PC-9 (cell line): ENCODE measurements at regions not wholly inside any gene's neighbourhood (a gene's known extent, or its start where the extent isn't known, plus 50 kb on each side); places are given as distances from the start of the nearest gene placed in this dataset.

ENCODE experiments used
- BruUV-seq: library from RNA; stranded (reverse); fragments of 400-500 nt; replicated peaks from 2 replicates; lab custom pipeline; 2021; lab: Mats Ljungman, UMichigan
- CTCF ChIA-PET: fragments of 300-600 bp; sonication (Branson Sonifier 250); formaldehyde crosslinking; loops from one replicate; lab custom pipeline; 2022; ENCODE audit warnings: antibody characterized with exemption; lab: Charles Lee
- POLR2A ChIA-PET: fragments of 300-600 bp; sonication (Branson Sonifier 250); formaldehyde crosslinking; loops from one replicate; lab custom pipeline; 2022; ENCODE audit warnings: antibody characterized with exemption; ENCODE audit not compliant: unreplicated experiment; lab: Charles Lee
- DNase-seq, 2 experiments: peaks; one replicate each; pipeline versions ENCODE4 v3.0.0 to v3.0.0-alpha.2; 2015 to 2022; ENCODE audit warnings: mixed read lengths in 1 of 2
- H2AFZ ChIP-seq: fragments of 200-600 bp; sonication (generic); 2 replicates; pipeline ENCODE4 v1.8.1; 2017; ENCODE audit warnings: antibody characterized with exemption
- H3F3A ChIP-seq: fragments of 200-600 bp; sonication (generic); 2 replicates; pipeline ENCODE4 v1.8.1; 2017; ENCODE audit warnings: antibody characterized with exemption, mild to moderate bottlenecking, low read depth; ENCODE audit not compliant: insufficient read depth
- H3K27ac ChIP-seq: fragments of 200-600 bp; sonication (generic); 2 replicates; pipeline ENCODE4 v1.6.1; 2016; ENCODE audit warnings: mixed run types
- H3K27me3 ChIP-seq: fragments of 200-600 bp; sonication (generic); 2 replicates; pipeline ENCODE4 v1.6.1; 2016; ENCODE audit warnings: low read depth, mixed run types; ENCODE audit not compliant: insufficient read depth
- H3K36me3 ChIP-seq: fragments of 200-600 bp; sonication (generic); 2 replicates; pipeline ENCODE4 v1.6.1; 2016; ENCODE audit warnings: low read depth, mixed run types
- H3K4me1 ChIP-seq: fragments of 200-600 bp; sonication (generic); replicated peaks from 2 replicates; pipeline ENCODE4 v1.6.1; 2016; ENCODE audit warnings: mixed run types; ENCODE audit not compliant: insufficient read depth
- H3K4me2 ChIP-seq: fragments of 200-600 bp; sonication (generic); 2 replicates; pipeline ENCODE4 v1.6.1; 2017; ENCODE audit warnings: mixed run types
- H3K4me3 ChIP-seq: fragments of 200-600 bp; sonication (generic); 2 replicates; pipeline ENCODE4 v1.6.1; 2016; ENCODE audit warnings: mixed run types
- H3K79me2 ChIP-seq: fragments of 200-600 bp; sonication (generic); 2 replicates; pipeline ENCODE4 v1.6.1; 2017; ENCODE audit warnings: low read depth, mixed run types
- H3K9me2 ChIP-seq: fragments of 200-600 bp; sonication (generic); 2 replicates; pipeline ENCODE4 v1.8.1; 2017; ENCODE audit warnings: mild to moderate bottlenecking; ENCODE audit not compliant: insufficient read depth
- H3K9me3 ChIP-seq: fragments of 200-600 bp; sonication (generic); 2 replicates; pipeline ENCODE4 v1.8.1; 2016; ENCODE audit warnings: low read depth; ENCODE audit not compliant: insufficient read depth
- H4K20me1 ChIP-seq: fragments of 200-600 bp; sonication (generic); 2 replicates; pipeline ENCODE4 v1.8.1; 2017; ENCODE audit not compliant: insufficient read depth
- EZH2 ChIP-seq: fragments of 200-600 bp; sonication (generic); IDR thresholded peaks from 2 replicates; pipeline ENCODE4 v1.8.0; 2017; ENCODE audit warnings: antibody characterized with exemption, low read depth
- intact Hi-C: fragments of 100-400 bp; cut with micrococcal nuclease; formaldehyde crosslinking; loops from one replicate; pipeline ENCODE4 v1.10.0; 2022; ENCODE audit not compliant: unreplicated experiment
- TF ChIP-seq, protein P1 (sequence below): fragments of 200-600 bp; sonication (generic); conservative IDR thresholded peaks from 2 replicates; pipeline ENCODE4 v1.6.1; 2017; ENCODE audit warnings: mixed run types, antibody characterized with exemption, mild to moderate bottlenecking, moderate library complexity

DNA sequence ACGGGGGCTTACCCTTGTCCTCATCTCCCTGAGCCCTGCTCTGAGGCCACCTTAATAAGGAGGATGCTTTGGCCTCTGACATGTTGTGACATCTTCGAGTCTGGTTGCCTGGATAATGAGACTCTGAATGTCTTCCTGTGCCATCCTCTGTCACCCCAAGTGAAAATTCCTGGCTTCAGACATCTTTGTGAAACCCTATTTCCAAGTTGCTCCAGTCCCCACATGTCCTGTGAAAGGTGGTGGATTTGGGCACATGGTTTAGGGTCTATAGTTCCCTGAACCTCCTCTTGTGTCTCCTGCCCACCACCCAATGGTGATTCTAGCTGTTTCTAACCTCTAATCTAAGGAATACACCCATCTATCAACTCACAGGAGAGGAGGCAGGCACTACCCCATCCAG is 223.1 kb upstream of the GLI3 start:
- H3K4me2 ChIP-seq = no peak overlapping the region
- POLR2A ChIA-PET = no interaction called here
- no peaks in the 10 kb centered on the region for H4K20me1 ChIP-seq
- no peak for DNase-seq
- H3K36me3 ChIP-seq = no peaks in the 10 kb centered on the region
- no peaks in the 10 kb centered on the region for H3K9me3 ChIP-seq
- intact Hi-C loops = no loop called here
- BruUV-seq = no TSS peak
- H3K4me3 ChIP-seq = no peak overlapping the region
- no peaks in the 10 kb centered on the region for H3K79me2 ChIP-seq
- TF ChIP-seq, protein P1, sequence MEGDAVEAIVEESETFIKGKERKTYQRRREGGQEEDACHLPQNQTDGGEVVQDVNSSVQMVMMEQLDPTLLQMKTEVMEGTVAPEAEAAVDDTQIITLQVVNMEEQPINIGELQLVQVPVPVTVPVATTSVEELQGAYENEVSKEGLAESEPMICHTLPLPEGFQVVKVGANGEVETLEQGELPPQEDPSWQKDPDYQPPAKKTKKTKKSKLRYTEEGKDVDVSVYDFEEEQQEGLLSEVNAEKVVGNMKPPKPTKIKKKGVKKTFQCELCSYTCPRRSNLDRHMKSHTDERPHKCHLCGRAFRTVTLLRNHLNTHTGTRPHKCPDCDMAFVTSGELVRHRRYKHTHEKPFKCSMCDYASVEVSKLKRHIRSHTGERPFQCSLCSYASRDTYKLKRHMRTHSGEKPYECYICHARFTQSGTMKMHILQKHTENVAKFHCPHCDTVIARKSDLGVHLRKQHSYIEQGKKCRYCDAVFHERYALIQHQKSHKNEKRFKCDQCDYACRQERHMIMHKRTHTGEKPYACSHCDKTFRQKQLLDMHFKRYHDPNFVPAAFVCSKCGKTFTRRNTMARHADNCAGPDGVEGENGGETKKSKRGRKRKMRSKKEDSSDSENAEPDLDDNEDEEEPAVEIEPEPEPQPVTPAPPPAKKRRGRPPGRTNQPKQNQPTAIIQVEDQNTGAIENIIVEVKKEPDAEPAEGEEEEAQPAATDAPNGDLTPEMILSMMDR = no peak
- TF ChIP-seq EZH2 = no peak
- H3K4me1 ChIP-seq = no peaks in the 10 kb centered on the region
- H2AFZ ChIP-seq = no peak overlapping the region
- H3K9me2 ChIP-seq = no peaks in the 10 kb centered on the region
- CTCF ChIA-PET = no interaction called here
- no peak overlapping the region for H3K27ac ChIP-seq
- no peaks in the 10 kb centered on the region for H3F3A ChIP-seq
- H3K27me3 ChIP-seq = peaks cover 22% of the 10 kb centered on the region

DNA sequence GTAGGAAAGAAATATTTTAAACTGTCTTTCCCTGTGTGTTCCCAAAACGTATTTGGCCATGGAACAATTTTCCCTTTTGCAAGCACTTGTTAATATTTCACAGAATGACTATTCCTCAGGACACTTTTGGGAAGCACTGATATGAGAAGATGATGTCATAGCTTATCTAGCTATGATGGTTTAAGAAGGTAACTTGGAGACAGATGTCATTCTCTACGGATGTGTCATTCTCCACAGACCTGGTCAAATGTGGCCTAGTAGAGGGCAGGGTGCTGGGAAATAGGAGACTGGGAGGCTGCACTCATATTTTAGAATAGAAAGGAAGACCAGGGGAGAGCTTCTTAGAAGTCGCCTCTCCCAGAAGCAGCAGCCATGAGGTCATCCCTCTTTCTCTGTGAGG is 220.7 kb upstream of the GLI3 start:
- TF ChIP-seq, protein P1 = no peak
- no peak for TF ChIP-seq EZH2
- intact Hi-C loops = no loop called here
- no peaks in the 10 kb centered on the region for H3K4me1 ChIP-seq
- H3K27me3 ChIP-seq = peaks cover 40% of the 10 kb centered on the region
- no peak overlapping the region for H3K27ac ChIP-seq
- H3K9me3 ChIP-seq = no peaks in the 10 kb centered on the region
- no peaks in the 10 kb centered on the region for H3F3A ChIP-seq
- no peaks in the 10 kb centered on the region for H4K20me1 ChIP-seq
- no peak for DNase-seq
- H3K9me2 ChIP-seq = no peaks in the 10 kb centered on the region
- no peaks in the 10 kb centered on the region for H3K79me2 ChIP-seq
- ChIA-PET POLR2A (no interaction called here), CTCF (no interaction called here)
- H3K4me3 ChIP-seq = no peak overlapping the region
- BruUV-seq = no TSS peak
- H3K4me2 ChIP-seq = no peak overlapping the region
- no peaks in the 10 kb centered on the region for H3K36me3 ChIP-seq
- H2AFZ ChIP-seq = no peak overlapping the region

- TF ChIP-seq, protein P1 = no peak
- TF ChIP-seq EZH2 = no peak
Observed at GRCh38 chr7:42456756-42457276, 219.8 kb upstream of the GLI3 start.

More at GRCh38 chr7:42456756-42457276, 219.8 kb upstream of the GLI3 start:
- Histone ChIP-seq H3K9me2 (no peaks in the 10 kb centered on the region), H4K20me1 (no peaks in the 10 kb centered on the region), H3K79me2 (no peaks in the 10 kb centered on the region), H3K27ac (no peak overlapping the region), H3K4me2 (no peak overlapping the region), H3K36me3 (no peaks in the 10 kb centered on the region), H3F3A (no peaks in the 10 kb centered on the region), H2AFZ (no peak overlapping the region), H3K9me3 (no peaks in the 10 kb centered on the region), H3K27me3 (peaks cover 48% of the 10 kb centered on the region), H3K4me1 (no peaks in the 10 kb centered on the region), H3K4me3 (no peak overlapping the region)
- ChIA-PET CTCF (no interaction called here), POLR2A (no interaction called here)
- intact Hi-C loops = no loop called here
- no peak for DNase-seq
- no TSS peak for BruUV-seq
